KMS-11 (cell line): ENCODE measurements at regions not wholly inside any gene's neighbourhood (a gene's known extent, or its start where the extent isn't known, plus 50 kb on each side); places are given as distances from the start of the nearest gene placed in this dataset.

Experiments
- H2AFZ ChIP-seq: fragments of 200-600 bp; sonication (generic); 2 replicates; pipeline ENCODE4 v1.6.1; 2016; ENCODE audit warnings: antibody characterized with exemption, mixed run types, low read depth
- H3K27ac ChIP-seq: fragments of 200-600 bp; sonication (generic); 2 replicates; pipeline ENCODE4 v1.6.1; 2016; ENCODE audit warnings: mild to moderate bottlenecking, mixed run types
- H3K27me3 ChIP-seq: fragments of 200-600 bp; sonication (generic); 2 replicates; pipeline ENCODE4 v1.6.1; 2017; ENCODE audit warnings: mild to moderate bottlenecking, low read depth, mixed run types, moderate library complexity; ENCODE audit not compliant: insufficient read depth
- H3K36me3 ChIP-seq: fragments of 200-600 bp; sonication (generic); 2 replicates; pipeline ENCODE4 v1.6.1; 2017; ENCODE audit warnings: mild to moderate bottlenecking, mixed run types; ENCODE audit not compliant: insufficient read depth
- H3K4me1 ChIP-seq: fragments of 200-600 bp; sonication (generic); 2 replicates; pipeline ENCODE4 v1.6.1; 2016; ENCODE audit warnings: mild to moderate bottlenecking, low read depth, mixed run types; ENCODE audit not compliant: poor library complexity, severe bottlenecking
- H3K4me2 ChIP-seq: fragments of 200-600 bp; sonication (generic); 2 replicates; pipeline ENCODE4 v1.7.0; 2016; ENCODE audit warnings: mild to moderate bottlenecking, mixed run types
- H3K4me3 ChIP-seq: fragments of 200-600 bp; sonication (generic); IDR thresholded peaks from 2 replicates; pipeline ENCODE4 v1.6.1; 2017; ENCODE audit warnings: low read depth, low read length, mixed read lengths; ENCODE audit not compliant: insufficient read depth
- H3K79me2 ChIP-seq: fragments of 200-600 bp; sonication (generic); 2 replicates; pipeline ENCODE4 v1.6.1; 2016; ENCODE audit warnings: low read depth, mixed run types; ENCODE audit not compliant: insufficient read depth
- H3K9ac ChIP-seq: fragments of 200-600 bp; sonication (generic); 2 replicates; pipeline ENCODE4 v1.6.1; 2016; ENCODE audit warnings: mild to moderate bottlenecking, mixed run types
- H4K20me1 ChIP-seq: fragments of 200-600 bp; sonication (generic); 2 replicates; pipeline ENCODE4 v1.6.1; 2016; ENCODE audit warnings: mild to moderate bottlenecking, mixed run types; ENCODE audit not compliant: insufficient read depth
- CTCF ChIP-seq: fragments of 200-600 bp; sonication (generic); conservative IDR thresholded peaks from 2 replicates; pipeline ENCODE4 v1.6.1; 2017; ENCODE audit warnings: low read depth, mild to moderate bottlenecking, antibody characterized with exemption, low read length, moderate library complexity, mixed read lengths

- no peak overlapping the region for H3K27ac ChIP-seq
- no peaks in the 10 kb centered on the region for H3K36me3 ChIP-seq
- no peak overlapping the region for H3K9ac ChIP-seq
- no peak overlapping the region for H2AFZ ChIP-seq
- no peak overlapping the region for H3K4me3 ChIP-seq
- no peak for TF ChIP-seq CTCF
- no peaks in the 10 kb centered on the region for H3K27me3 ChIP-seq
- H3K4me1 ChIP-seq = no peaks in the 10 kb centered on the region
- H3K79me2 ChIP-seq = no peaks in the 10 kb centered on the region
- no peak overlapping the region for H3K4me2 ChIP-seq
- no peaks in the 10 kb centered on the region for H4K20me1 ChIP-seq
Observed at GRCh38 chr3:104108522-104108921, 1258.2 kb upstream of the ALCAM start.

- TF ChIP-seq CTCF = no peak
- Histone ChIP-seq H4K20me1 (no peaks in the 10 kb centered on the region), H3K4me2 (no peak overlapping the region), H3K27me3 (no peaks in the 10 kb centered on the region), H3K4me1 (no peaks in the 10 kb centered on the region), H3K9ac (no peak overlapping the region), H3K79me2 (no peaks in the 10 kb centered on the region), H3K36me3 (no peaks in the 10 kb centered on the region), H3K4me3 (no peak overlapping the region), H2AFZ (no peak overlapping the region), H3K27ac (no peak overlapping the region)
Observed at GRCh38 chr3:104126463-104126862, 1240.2 kb upstream of the ALCAM start.

- Histone ChIP-seq H2AFZ (no peak overlapping the region), H3K27me3 (no peaks in the 10 kb centered on the region), H3K4me1 (no peaks in the 10 kb centered on the region), H3K9ac (no peak overlapping the region), H3K27ac (no peak overlapping the region), H3K36me3 (no peaks in the 10 kb centered on the region), H3K4me3 (no peak overlapping the region), H3K4me2 (no peak overlapping the region), H3K79me2 (no peaks in the 10 kb centered on the region), H4K20me1 (no peaks in the 10 kb centered on the region)
- TF ChIP-seq CTCF = no peak
Observed at GRCh38 chr3:104126864-104127553, 1239.7 kb upstream of the ALCAM start.

- Histone ChIP-seq H3K27me3 (no peaks in the 10 kb centered on the region), H3K4me1 (no peaks in the 10 kb centered on the region), H3K4me3 (no peak overlapping the region), H2AFZ (no peak overlapping the region), H3K4me2 (no peak overlapping the region), H4K20me1 (no peaks in the 10 kb centered on the region), H3K9ac (no peak overlapping the region), H3K27ac (no peak overlapping the region), H3K36me3 (no peaks in the 10 kb centered on the region), H3K79me2 (no peaks in the 10 kb centered on the region)
- TF ChIP-seq CTCF = no peak
Observed at GRCh38 chr3:104127830-104128229, 1238.9 kb upstream of the ALCAM start.
